Renal cortical epithelial cell (primary cell): ENCODE measurements at regions not wholly inside any gene's neighbourhood (a gene's known extent, or its start where the extent isn't known, plus 50 kb on each side); places are given as distances from the start of the nearest gene placed in this dataset.

Experiments
- DNase-seq: peaks from one replicate; pipeline ENCODE4 v3.0.0-alpha.2; 2011; ENCODE audit warnings: low read depth

- no peak for DNase-seq
Measured at GRCh38 chr3:148373961-148374360, 323.7 kb upstream of the AGTR1 start.

DNA sequence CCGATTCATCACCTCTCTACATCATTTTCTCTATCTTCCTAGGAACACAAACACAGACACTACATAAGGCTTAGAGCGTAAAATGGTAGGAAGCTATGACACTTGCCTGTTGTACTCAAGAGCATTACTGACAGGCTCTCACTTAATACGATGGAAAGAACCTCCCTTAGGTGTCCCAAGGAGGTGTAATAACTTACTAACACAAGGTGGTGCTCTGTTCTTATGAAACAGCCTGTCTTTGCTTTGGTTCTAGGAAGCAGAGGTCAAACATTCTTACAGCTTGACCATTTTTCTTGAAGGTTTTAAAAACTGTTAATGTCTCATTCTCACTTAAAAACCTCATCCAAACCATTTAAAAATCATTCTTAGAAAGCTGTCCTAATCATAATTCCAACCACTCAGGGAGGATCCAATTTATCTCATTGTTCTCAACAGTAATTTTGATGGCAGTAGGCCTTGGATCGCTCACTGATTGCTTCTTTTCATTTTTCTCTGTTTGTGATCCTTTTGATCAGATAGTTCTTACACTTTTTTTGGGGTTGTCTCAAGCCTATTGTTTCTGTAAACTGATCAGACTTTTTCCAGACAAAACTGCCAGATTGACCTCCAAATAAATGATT lies 317.8 kb upstream of the AGTR1 start:
- peak; percentile 77 for DNase-seq

DNA sequence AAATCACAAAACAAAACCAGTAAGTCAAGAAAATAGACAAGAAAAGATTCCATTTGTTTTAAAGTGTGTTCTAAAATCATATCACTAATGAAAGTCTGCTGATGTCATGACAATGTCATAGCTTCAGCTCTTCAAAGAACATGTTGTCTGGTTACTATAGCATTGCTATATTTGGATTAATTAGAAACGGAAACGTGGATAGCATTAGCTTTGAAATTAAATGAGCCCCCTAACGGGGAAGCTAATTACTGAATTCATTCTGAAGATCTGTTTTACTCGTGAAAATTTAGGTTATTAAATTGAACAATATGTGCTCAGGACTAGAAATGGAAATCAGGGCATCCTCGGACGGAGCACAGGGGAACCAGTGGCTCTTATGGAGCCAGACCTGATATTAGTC lies 316.7 kb upstream of the AGTR1 start:
- DNase-seq = no peak

- no peak for DNase-seq
Measured at GRCh38 chr3:148389916-148390315, 307.8 kb upstream of the AGTR1 start.

DNA sequence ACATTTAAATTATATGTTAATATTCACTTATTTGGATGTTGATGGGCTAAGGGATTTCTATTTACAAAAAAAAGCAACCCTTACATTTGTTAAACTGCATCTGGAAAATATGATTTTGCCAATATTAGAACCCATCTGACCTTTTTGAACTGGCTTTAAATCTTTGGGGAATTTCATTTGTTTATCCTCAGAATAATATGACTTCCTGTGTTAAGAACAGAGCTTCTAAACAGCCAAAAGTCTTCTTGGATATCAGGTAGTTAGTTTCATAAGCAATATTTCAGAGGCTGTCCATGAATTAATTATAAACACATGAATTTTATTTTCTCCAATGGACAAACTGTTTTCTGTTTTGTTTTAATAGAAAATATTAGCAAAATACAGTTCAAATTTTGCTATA lies 301.9 kb upstream of the AGTR1 start:
- DNase-seq = no peak

DNA sequence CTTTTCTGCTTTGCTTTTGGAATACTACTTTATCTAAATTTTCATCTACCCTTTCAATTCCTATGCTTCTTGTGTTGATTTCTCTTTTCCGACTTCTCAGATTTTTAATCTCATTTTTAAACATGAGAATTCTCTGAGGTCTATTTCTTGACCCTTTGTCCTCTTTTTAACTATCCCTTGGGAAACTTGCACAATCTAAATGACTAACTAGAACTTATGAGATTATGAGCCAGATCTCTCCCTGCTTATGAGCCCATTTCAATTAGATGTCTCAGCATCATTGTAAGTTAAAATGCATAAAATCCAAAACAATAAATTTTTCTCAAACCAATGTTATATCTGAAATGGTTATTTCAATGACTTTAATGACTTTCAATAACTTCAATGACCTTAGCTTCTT lies 296.9 kb upstream of the AGTR1 start:
- no peak for DNase-seq

DNA sequence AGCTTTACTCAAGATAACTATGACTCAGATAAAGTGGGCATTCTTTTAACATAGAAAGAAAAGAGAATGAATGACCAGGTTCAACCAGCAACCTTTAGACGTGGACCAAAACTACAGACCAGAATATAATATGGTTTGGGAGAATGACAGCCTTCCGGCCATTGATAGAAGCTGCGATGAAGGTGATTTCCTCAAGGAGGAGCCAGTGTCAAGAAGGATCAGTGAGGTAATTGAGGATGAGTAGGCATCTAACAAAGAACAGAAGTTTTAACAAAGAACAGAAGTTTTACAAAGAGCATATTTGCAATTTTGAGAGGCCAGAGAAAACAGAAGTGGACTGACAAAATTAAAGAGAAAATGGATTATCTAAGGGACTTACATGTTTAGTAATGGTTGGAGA lies 289.0 kb upstream of the AGTR1 start:
- no peak for DNase-seq

- DNase-seq = no peak
Measured at GRCh38 chr3:148420242-148420641, 277.5 kb upstream of the AGTR1 start.

DNA sequence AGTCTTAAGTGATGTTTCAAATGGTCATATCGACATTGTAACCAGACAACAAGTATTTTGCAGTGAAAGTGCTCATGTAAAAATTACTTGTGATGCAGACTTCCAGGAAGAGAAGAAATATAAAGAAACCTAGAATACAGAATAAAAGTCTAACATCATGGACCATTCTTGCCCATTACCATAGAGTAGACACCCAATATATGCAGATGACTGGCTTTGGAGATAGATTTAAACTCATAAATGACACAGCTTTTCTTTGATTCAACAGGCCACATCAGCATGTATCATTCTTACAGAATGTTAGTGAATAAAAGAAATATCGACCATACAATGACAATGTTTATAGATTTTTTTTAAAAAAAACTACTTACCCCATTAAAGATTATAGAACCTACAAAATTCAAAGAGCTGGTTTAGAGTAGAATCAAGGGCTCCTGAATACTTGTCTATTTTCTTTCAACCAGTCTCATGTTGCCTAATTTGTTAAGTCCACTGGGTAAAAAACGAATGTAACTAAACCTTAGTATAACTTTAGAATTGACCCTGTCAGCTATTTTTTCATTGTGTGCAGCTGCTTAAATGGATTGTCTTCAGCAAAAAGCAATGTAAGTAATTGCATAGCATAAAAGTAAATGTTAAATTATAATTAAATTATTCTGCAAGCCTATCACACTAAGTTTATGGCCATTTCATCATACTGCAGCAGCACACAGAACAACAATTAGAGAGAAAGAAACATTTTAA lies 268.7 kb upstream of the AGTR1 start:
- DNase-seq = no peak

GRCh38 chr3:148433665-148434064 lies 264.0 kb upstream of the AGTR1 start:
- no peak for DNase-seq

DNA sequence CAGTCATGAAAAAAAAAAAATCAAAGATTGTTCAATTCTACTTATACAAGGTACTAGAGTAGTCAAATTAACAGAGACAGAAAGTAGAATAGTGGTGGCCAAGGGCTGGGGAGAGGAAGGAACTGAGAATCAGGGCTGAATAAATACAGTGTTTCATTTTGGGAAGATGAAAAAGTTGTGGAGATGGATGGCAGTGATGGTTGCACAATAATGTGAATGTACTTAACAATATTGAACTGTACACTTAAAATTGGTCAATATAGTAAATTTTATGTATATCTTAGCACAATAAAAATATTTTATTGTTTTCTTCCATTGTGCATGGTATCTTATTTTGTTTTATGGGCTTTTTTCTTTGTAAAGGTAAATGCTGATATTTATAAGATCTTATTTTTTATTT lies 262.2 kb upstream of the AGTR1 start:
- DNase-seq = no peak

DNA sequence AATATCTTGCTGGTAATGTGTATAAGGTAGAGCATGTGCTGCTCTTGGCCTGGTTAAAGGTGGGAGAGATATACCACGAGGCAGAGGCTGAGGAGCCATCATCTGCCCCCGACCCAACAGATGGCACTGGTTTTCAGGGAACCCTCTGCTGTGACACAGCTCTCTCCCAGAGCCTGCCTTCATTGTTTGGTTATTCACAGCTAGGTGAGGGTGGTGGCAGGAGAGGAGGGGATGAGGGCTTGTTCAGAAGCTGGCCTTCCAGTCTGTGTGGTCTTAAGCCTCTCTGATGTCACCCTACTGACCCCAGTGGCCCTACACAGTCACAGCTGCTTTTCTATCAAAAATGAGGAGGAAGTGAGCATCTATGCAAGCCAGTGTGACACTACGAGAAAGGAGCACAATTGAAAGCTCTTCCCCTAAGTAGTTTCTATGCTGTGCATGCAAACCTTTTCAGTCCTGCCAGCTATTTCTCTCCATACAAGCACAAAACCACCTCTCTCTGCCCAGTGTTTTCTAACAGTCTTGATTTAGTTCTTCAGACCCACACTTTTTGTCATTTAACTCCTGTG lies 258.4 kb upstream of the AGTR1 start:
- no peak for DNase-seq

- DNase-seq = no peak
Measured at GRCh38 chr3:148441191-148441590, 256.5 kb upstream of the AGTR1 start.

GRCh38 chr3:148450819-148451218 lies 246.9 kb upstream of the AGTR1 start:
- no peak for DNase-seq

GRCh38 chr3:148451969-148452368 lies 245.7 kb upstream of the AGTR1 start:
- DNase-seq = no peak

GRCh38 chr3:148453781-148454191 lies 243.9 kb upstream of the AGTR1 start:
- DNase-seq = no peak

GRCh38 chr3:148455098-148455497 lies 242.6 kb upstream of the AGTR1 start:
- no peak for DNase-seq

DNA sequence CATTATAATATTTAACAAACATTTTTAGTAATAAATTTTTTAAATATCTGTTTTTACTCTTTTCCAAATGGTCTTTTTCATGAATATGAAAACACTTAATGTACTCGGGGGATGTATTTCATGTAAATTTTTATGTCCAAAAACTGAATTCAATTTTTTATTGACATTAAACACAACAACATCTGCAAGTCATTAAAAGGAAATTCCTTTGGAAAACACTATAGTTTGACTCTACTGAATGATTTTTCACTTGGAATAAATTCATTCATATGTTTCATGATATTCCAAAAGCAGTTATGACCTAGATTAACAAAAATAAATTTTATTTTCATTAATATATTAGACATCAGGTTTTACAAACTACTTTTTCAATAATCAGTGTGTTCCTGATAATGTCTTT lies 239.8 kb upstream of the AGTR1 start:
- no peak for DNase-seq

GRCh38 chr3:148459931-148460513 lies 237.7 kb upstream of the AGTR1 start:
- no peak for DNase-seq

- no peak for DNase-seq
Measured at GRCh38 chr3:148460686-148461085, 237.0 kb upstream of the AGTR1 start.

DNA sequence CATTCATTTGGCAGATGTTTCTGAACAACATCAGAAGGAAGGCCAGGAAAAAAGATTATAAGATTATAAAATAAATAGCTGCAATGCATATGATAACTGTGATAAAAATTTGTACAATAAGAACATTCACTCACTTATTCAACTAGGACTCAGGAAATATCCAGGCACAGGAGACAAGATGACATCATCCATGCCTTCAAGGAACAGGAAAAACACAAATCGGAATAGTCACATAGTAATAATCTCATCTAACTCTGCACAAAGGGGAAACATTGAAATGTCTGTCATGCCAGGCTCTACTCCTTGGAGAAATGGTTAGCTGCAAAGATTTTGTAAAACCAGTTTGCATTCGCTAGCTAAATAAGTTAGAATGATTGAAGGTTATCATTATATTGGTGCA lies 233.5 kb upstream of the AGTR1 start:
- no peak for DNase-seq

- DNase-seq = peak; percentile 67
Measured at GRCh38 chr3:148466143-148466542, 231.6 kb upstream of the AGTR1 start.
